Ishikawa (cell line): ENCODE measurements at regions not wholly inside any gene's neighbourhood (a gene's known extent, or its start where the extent isn't known, plus 50 kb on each side); places are given as distances from the start of the nearest gene placed in this dataset.

ENCODE experiments used
- EP300 ChIP-seq: IDR thresholded peaks from 2 replicates; pipeline ENCODE4 v1.6.1; 2012; ENCODE audit warnings: borderline replicate concordance
- MAX ChIP-seq: IDR thresholded peaks from 2 replicates; pipeline ENCODE4 v1.6.1; 2012
- RAD21 ChIP-seq: IDR thresholded peaks from 2 replicates; pipeline ENCODE4 v1.6.1; 2012; ENCODE audit warnings: low read depth
- REST ChIP-seq: IDR thresholded peaks from 2 replicates; pipeline ENCODE4 v1.6.1; 2012; ENCODE audit warnings: low read depth, mild to moderate bottlenecking
- TAF1 ChIP-seq: IDR thresholded peaks from 2 replicates; pipeline ENCODE4 v1.6.1; 2012; ENCODE audit warnings: low read depth, mild to moderate bottlenecking
- TCF12 ChIP-seq: IDR thresholded peaks from 2 replicates; pipeline ENCODE4 v1.6.1; 2012; ENCODE audit warnings: low read depth
- USF1 ChIP-seq: IDR thresholded peaks from 2 replicates; pipeline ENCODE4 v1.6.1; 2012
- YY1 ChIP-seq: IDR thresholded peaks from 2 replicates; pipeline ENCODE4 v1.6.1; 2012; ENCODE audit warnings: low read depth
- ZBTB7A ChIP-seq: IDR thresholded peaks from 2 replicates; pipeline ENCODE4 v1.6.1; 2012; ENCODE audit warnings: low read depth

DNA sequence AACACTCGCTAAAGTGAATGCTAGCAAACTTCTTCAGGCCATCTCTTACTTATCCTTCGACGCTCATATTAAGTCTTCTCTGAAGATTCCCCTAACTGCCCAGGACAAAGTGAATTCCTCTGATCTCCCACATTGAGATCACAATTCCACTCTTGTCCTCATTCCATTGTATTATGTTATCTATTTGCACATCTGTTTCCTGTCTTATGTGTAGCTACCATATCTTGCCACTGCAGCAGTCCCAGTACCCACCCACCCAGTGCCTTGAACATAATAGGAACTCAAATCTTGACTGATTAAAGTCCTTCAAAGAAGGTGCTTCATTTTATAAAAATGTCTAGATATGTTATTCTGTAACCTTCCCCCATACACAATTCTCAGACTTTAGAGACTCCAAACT is 702.3 kb downstream of the DIAPH3 start:
- TF ChIP-seq ZBTB7A (no peak), RAD21 (no peak), REST (no peak), USF1 (no peak), YY1 (no peak), EP300 (no peak), TCF12 (no peak), MAX (no peak), TAF1 (no peak)
